SK-N-MC (cell line): ENCODE measurements at regions not wholly inside any gene's neighbourhood (a gene's known extent, or its start where the extent isn't known, plus 50 kb on each side); places are given as distances from the start of the nearest gene placed in this dataset.

Source experiments
- EZH2 ChIP-seq: fragments of 200-600 bp; sonication (generic); IDR thresholded peaks from one replicate; pipeline ENCODE4 v1.6.1; 2017; ENCODE audit warnings: antibody characterized with exemption
- POLR2AphosphoS5 ChIP-seq: IDR thresholded peaks from 2 replicates; pipeline ENCODE4 v1.6.1; 2012; ENCODE audit warnings: mild to moderate bottlenecking, low read depth, low read length, borderline replicate concordance

DNA sequence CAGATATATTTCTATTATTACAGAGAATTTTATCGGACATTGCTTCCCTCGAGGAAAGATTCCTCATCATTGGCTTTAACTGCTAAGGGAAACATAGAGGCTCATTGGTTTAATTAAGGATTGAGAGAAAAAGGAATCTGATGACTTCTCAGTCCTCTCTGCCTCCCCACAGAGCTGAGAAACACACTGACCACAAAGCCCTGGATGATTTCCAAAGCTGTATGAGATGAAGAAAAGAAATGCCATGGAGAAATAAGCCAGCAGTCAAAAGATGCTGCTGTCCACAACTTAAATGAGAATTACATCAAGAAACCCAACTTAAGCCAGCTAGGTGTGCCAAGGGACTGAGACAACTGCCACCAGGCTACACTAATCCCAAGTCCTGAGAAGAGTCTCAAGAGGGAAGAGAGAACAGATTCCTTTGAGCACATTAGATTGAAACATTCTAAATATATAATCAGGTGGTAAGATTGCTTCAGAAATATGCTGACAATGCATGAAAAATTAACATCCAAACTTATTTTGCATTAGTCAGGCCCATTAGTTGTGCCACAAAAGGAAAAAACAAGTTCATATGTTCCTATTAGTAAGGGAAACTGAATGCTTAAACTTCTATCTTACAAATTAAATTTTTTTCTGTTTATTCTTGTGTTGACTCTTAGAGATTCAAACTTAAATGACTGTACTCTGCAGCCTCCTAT, 308.1 kb upstream of the CYRIA start:
- TF ChIP-seq POLR2AphosphoS5 (no peak), EZH2 (no peak)
